ENCODE measurements at regions not wholly inside any gene's neighbourhood (a gene's known extent, or its start where the extent isn't known, plus 50 kb on each side); places are given as distances from the start of the nearest gene placed in this dataset.
"Not testable (repeated sequence)": the region's sequence is repeated elsewhere in the genome, so short reads cannot be mapped to it uniquely, and the experiment has no call there.

GRCh38 chr17:33862772-33863602 is 392.1 kb upstream of the CCL2 start:
- no peak for DNase-seq

GRCh38 chr17:33864758-33865229 is 390.3 kb upstream of the CCL2 start:
- no peak for DNase-seq

- DNase-seq, result no peak
Observed at GRCh38 chr17:33868899-33869298, 386.2 kb upstream of the CCL2 start.

GRCh38 chr17:33870936-33871335 is 384.1 kb upstream of the CCL2 start:
- DNase-seq, result no peak

- DNase-seq, result no peak
Observed at GRCh38 chr17:33871720-33872540, 383.2 kb upstream of the CCL2 start.

GRCh38 chr17:33873201-33873617 is 381.9 kb upstream of the CCL2 start:
- no peak for DNase-seq

GRCh38 chr17:33874617-33875060 is 380.4 kb upstream of the CCL2 start:
- DNase-seq, result no peak

GRCh38 chr17:33875973-33876372 is 379.1 kb upstream of the CCL2 start:
- DNase-seq, result no peak

GRCh38 chr17:33882273-33882672 is 372.8 kb upstream of the CCL2 start:
- DNase-seq, result not testable (repeated sequence)

- DNase-seq, result not testable (repeated sequence)
Observed at GRCh38 chr17:33882677-33883076, 372.4 kb upstream of the CCL2 start.

GRCh38 chr17:33888455-33888854 is 366.6 kb upstream of the CCL2 start:
- no peak for DNase-seq

- DNase-seq, result no peak
Observed at GRCh38 chr17:33889040-33889439, 366.0 kb upstream of the CCL2 start.

- no peak for DNase-seq
Observed at GRCh38 chr17:33889766-33890165, 365.3 kb upstream of the CCL2 start.

GRCh38 chr17:33892717-33893591 is 362.1 kb upstream of the CCL2 start:
- DNase-seq, result no peak

- DNase-seq, result no peak
Observed at GRCh38 chr17:33895491-33895890, 359.6 kb upstream of the CCL2 start.

GRCh38 chr17:33896263-33896662 is 358.8 kb upstream of the CCL2 start:
- DNase-seq, result no peak

- DNase-seq, result no peak
Observed at GRCh38 chr17:33901085-33901484, 354.0 kb upstream of the CCL2 start.

- DNase-seq, result no peak
Observed at GRCh38 chr17:33902901-33903449, 352.1 kb upstream of the CCL2 start.

- no peak for DNase-seq
Observed at GRCh38 chr17:33904476-33904875, 350.6 kb upstream of the CCL2 start.

GRCh38 chr17:33905338-33905800 is 349.7 kb upstream of the CCL2 start:
- DNase-seq, result no peak

- DNase-seq, result no peak
Observed at GRCh38 chr17:33908363-33909064, 346.6 kb upstream of the CCL2 start.
